ENCODE measurements at regions not wholly inside any gene's neighbourhood (a gene's known extent, or its start where the extent isn't known, plus 50 kb on each side); places are given as distances from the start of the nearest gene placed in this dataset.

DNA sequence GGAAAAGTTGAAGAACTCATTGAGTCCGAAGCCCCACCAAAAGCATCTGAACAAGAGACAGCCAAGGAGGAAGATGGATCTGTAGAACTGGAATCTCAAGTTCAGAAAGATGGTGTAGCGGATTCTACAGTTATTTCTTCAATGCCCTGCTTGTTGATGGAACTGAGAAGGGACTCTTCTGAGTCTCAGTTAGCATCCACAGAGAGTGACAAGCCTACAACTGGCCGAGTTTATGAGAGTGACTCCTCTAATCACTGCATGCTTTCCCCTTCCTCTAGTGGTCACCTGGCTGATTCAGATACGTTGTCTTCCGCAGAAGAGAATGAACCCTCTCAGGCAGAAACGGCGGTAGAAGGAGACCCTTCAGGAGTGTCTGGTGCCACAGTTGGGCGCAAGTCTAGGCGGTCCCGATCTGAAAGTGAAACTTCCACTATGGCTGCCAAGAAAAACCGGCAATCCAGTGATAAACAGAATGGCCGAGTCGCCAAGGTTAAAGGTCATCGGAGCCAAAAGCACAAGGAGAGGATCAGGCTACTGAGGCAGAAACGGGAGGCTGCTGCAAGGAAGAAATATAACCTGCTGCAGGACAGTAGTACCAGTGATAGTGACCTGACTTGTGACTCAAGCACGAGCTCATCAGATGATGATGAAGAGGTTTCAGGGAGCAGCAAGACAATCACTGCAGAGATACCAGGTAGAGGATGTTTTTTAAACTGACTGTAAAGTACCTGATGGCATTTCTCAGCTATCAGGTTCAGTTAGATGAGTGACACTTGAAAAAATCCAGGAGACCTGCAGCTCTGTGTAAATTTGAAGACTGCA lies 111.9 kb downstream of the HAUS1 start:
- no peak for TF ChIP-seq POLR2A (IDR thresholded peaks at IDR 0.05)
- TF ChIP-seq, protein P1, sequence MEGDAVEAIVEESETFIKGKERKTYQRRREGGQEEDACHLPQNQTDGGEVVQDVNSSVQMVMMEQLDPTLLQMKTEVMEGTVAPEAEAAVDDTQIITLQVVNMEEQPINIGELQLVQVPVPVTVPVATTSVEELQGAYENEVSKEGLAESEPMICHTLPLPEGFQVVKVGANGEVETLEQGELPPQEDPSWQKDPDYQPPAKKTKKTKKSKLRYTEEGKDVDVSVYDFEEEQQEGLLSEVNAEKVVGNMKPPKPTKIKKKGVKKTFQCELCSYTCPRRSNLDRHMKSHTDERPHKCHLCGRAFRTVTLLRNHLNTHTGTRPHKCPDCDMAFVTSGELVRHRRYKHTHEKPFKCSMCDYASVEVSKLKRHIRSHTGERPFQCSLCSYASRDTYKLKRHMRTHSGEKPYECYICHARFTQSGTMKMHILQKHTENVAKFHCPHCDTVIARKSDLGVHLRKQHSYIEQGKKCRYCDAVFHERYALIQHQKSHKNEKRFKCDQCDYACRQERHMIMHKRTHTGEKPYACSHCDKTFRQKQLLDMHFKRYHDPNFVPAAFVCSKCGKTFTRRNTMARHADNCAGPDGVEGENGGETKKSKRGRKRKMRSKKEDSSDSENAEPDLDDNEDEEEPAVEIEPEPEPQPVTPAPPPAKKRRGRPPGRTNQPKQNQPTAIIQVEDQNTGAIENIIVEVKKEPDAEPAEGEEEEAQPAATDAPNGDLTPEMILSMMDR (IDR thresholded peaks at IDR 0.05) = no peak

All from tibial nerve (tissue), 3 donors.